GM18517 (cell line): ENCODE measurements at regions not wholly inside any gene's neighbourhood (a gene's known extent, or its start where the extent isn't known, plus 50 kb on each side); places are given as distances from the start of the nearest gene placed in this dataset.

Experiments used
- ATAC-seq: cut with Tn5 transposase; IDR thresholded peaks from one replicate; pipeline ENCODE4 v1.9.1; 2021; ENCODE audit warnings: mild to moderate bottlenecking, moderate library complexity; ENCODE audit not compliant: unreplicated experiment

GRCh38 chr2:128876986-128877983 lies 558.6 kb upstream of the HS6ST1 start:
- no peak for ATAC-seq

GRCh38 chr2:128879161-128879560 lies 560.5 kb upstream of the HS6ST1 start:
- ATAC-seq = no peak

- no peak for ATAC-seq
Observed at GRCh38 chr2:128894896-128895295, 576.2 kb upstream of the HS6ST1 start.

GRCh38 chr2:128901572-128902391 lies 583.1 kb upstream of the HS6ST1 start:
- ATAC-seq = no peak

GRCh38 chr2:128903637-128904036 lies 585.0 kb upstream of the HS6ST1 start:
- no peak for ATAC-seq

- ATAC-seq = no peak
Observed at GRCh38 chr2:128911276-128911675, 592.6 kb upstream of the HS6ST1 start.

GRCh38 chr2:128914320-128914719 lies 595.7 kb upstream of the HS6ST1 start:
- no peak for ATAC-seq

GRCh38 chr2:128921751-128922150 lies 603.1 kb upstream of the HS6ST1 start:
- ATAC-seq = no peak

- ATAC-seq = no peak
Observed at GRCh38 chr2:128922154-128922553, 603.5 kb upstream of the HS6ST1 start.

GRCh38 chr2:128925631-128926030 lies 607.0 kb upstream of the HS6ST1 start:
- no peak for ATAC-seq

- ATAC-seq = no peak
Observed at GRCh38 chr2:128930101-128930500, 611.4 kb upstream of the HS6ST1 start.

- ATAC-seq = no peak
Observed at GRCh38 chr2:128940378-128940777, 621.7 kb upstream of the HS6ST1 start.

- ATAC-seq = no peak
Observed at GRCh38 chr2:128941751-128942150, 623.1 kb upstream of the HS6ST1 start.

GRCh38 chr2:128949360-128949759 lies 630.7 kb upstream of the HS6ST1 start:
- ATAC-seq = no peak

GRCh38 chr2:128950758-128951157 lies 632.1 kb upstream of the HS6ST1 start:
- no peak for ATAC-seq

GRCh38 chr2:128958241-128958640 lies 639.6 kb upstream of the HS6ST1 start:
- ATAC-seq = no peak

GRCh38 chr2:128967646-128968045 lies 649.0 kb upstream of the HS6ST1 start:
- no peak for ATAC-seq

- no peak for ATAC-seq
Observed at GRCh38 chr2:128969374-128969773, 650.7 kb upstream of the HS6ST1 start.

GRCh38 chr2:128970332-128971116 lies 651.9 kb upstream of the HS6ST1 start:
- no peak for ATAC-seq

- ATAC-seq = no peak
Observed at GRCh38 chr2:128973566-128973965, 654.9 kb upstream of the HS6ST1 start.

- ATAC-seq = no peak
Observed at GRCh38 chr2:128978212-128978611, 659.5 kb upstream of the HS6ST1 start.
